HG03064 (cell line): ENCODE measurements at regions not wholly inside any gene's neighbourhood (a gene's known extent, or its start where the extent isn't known, plus 50 kb on each side); places are given as distances from the start of the nearest gene placed in this dataset.

Experiments
- ATAC-seq: cut with Tn5 transposase; IDR thresholded peaks from one replicate; pipeline ENCODE4 v1.9.1; 2021; ENCODE audit warnings: low read depth; ENCODE audit not compliant: unreplicated experiment

- ATAC-seq = no peak
Measured at GRCh38 chr12:124505001-124505818, 62.2 kb downstream of the NCOR2 start.

- ATAC-seq = no peak
Measured at GRCh38 chr12:124504273-124505000, 63.0 kb downstream of the NCOR2 start.

GRCh38 chr12:124503305-124503704 lies 64.1 kb downstream of the NCOR2 start:
- ATAC-seq = no peak

GRCh38 chr12:124502379-124502778 lies 65.0 kb downstream of the NCOR2 start:
- ATAC-seq = no peak

- ATAC-seq = no peak
Measured at GRCh38 chr12:124501827-124502226, 65.6 kb downstream of the NCOR2 start.

GRCh38 chr12:124501112-124501561 lies 66.3 kb downstream of the NCOR2 start:
- ATAC-seq = no peak

- ATAC-seq = no peak
Measured at GRCh38 chr12:124499898-124500244, 67.5 kb downstream of the NCOR2 start.

GRCh38 chr12:124499190-124499753 lies 68.1 kb downstream of the NCOR2 start:
- no peak for ATAC-seq

GRCh38 chr12:124498275-124499189 lies 68.9 kb downstream of the NCOR2 start:
- ATAC-seq = no peak

GRCh38 chr12:124497658-124498057 lies 69.8 kb downstream of the NCOR2 start:
- ATAC-seq = no peak

- ATAC-seq = no peak
Measured at GRCh38 chr12:124497039-124497438, 70.4 kb downstream of the NCOR2 start.

- ATAC-seq = no peak
Measured at GRCh38 chr12:124496584-124496983, 70.8 kb downstream of the NCOR2 start.

- no peak for ATAC-seq
Measured at GRCh38 chr12:124495194-124495983, 72.0 kb downstream of the NCOR2 start.

GRCh38 chr12:124494751-124495129 lies 72.7 kb downstream of the NCOR2 start:
- no peak for ATAC-seq

- peak; percentile 85 for ATAC-seq
Measured at GRCh38 chr12:124493809-124494750, 73.3 kb downstream of the NCOR2 start.

GRCh38 chr12:124492879-124493808 lies 74.3 kb downstream of the NCOR2 start:
- no peak for ATAC-seq

GRCh38 chr12:124491856-124492420 lies 75.5 kb downstream of the NCOR2 start:
- no peak for ATAC-seq
